Dendritic cell treated with granulocyte-macrophage colony-stimulating factor and Interleukin-4, amounts not matched to agents 40 ng/mL and 50 ng/mL, for 4 days (primary cell): ENCODE measurements at regions not wholly inside any gene's neighbourhood (a gene's known extent, or its start where the extent isn't known, plus 50 kb on each side); places are given as distances from the start of the nearest gene placed in this dataset.

Source experiments
- H3K27ac Mint-ChIP-seq: one replicate; pipeline ENCODE4 v1.8.0; 2022; ENCODE audit warnings: mild to moderate bottlenecking, mixed read lengths
- H3K27me3 Mint-ChIP-seq: one replicate; pipeline ENCODE4 v1.8.0; 2022; ENCODE audit warnings: mild to moderate bottlenecking, mixed read lengths
- H3K36me3 Mint-ChIP-seq: one replicate; pipeline ENCODE4 v1.8.0; 2022; ENCODE audit warnings: low read depth, mixed read lengths
- H3K4me1 Mint-ChIP-seq: one replicate; pipeline ENCODE4 v1.8.0; 2022; ENCODE audit warnings: low read depth, mixed read lengths
- H3K4me3 Mint-ChIP-seq: one replicate; pipeline ENCODE4 v1.8.0; 2022; ENCODE audit warnings: mild to moderate bottlenecking, moderate library complexity, mixed read lengths
- H3K9me3 Mint-ChIP-seq: one replicate; pipeline ENCODE4 v1.8.0; 2022; ENCODE audit warnings: mixed read lengths
- intact Hi-C: fragments of 100-400 bp; cut with micrococcal nuclease; formaldehyde crosslinking; loops from one replicate; pipeline ENCODE4 v1.15.0; 2022

- intact Hi-C loops: no loop called here
- H3K36me3 Mint-ChIP-seq: no peaks in the 10 kb centered on the region
- H3K9me3 Mint-ChIP-seq: no peaks in the 10 kb centered on the region
- H3K27ac Mint-ChIP-seq: no peak overlapping the region
- H3K4me1 Mint-ChIP-seq: no peaks in the 10 kb centered on the region
- H3K4me3 Mint-ChIP-seq: no peak overlapping the region
- no peaks in the 10 kb centered on the region for H3K27me3 Mint-ChIP-seq
Observed at GRCh38 chr9:106689089-106689488, 173.9 kb upstream of the ZNF462 start.

GRCh38 chr9:106691627-106692026 lies 171.3 kb upstream of the ZNF462 start:
- no peak overlapping the region for H3K4me3 Mint-ChIP-seq
- no peaks in the 10 kb centered on the region for H3K27me3 Mint-ChIP-seq
- no peak overlapping the region for H3K27ac Mint-ChIP-seq
- H3K9me3 Mint-ChIP-seq: no peaks in the 10 kb centered on the region
- no peaks in the 10 kb centered on the region for H3K36me3 Mint-ChIP-seq
- H3K4me1 Mint-ChIP-seq: no peaks in the 10 kb centered on the region
- intact Hi-C loops: no loop called here

GRCh38 chr9:106693558-106693957 lies 169.4 kb upstream of the ZNF462 start:
- intact Hi-C loops: no loop called here
- Mint-ChIP-seq H3K4me3 (no peak overlapping the region), H3K36me3 (no peaks in the 10 kb centered on the region), H3K27ac (no peak overlapping the region), H3K27me3 (no peaks in the 10 kb centered on the region), H3K4me1 (no peaks in the 10 kb centered on the region), H3K9me3 (no peaks in the 10 kb centered on the region)

- no peaks in the 10 kb centered on the region for H3K9me3 Mint-ChIP-seq
- H3K4me1 Mint-ChIP-seq: no peaks in the 10 kb centered on the region
- no peak overlapping the region for H3K27ac Mint-ChIP-seq
- H3K36me3 Mint-ChIP-seq: no peaks in the 10 kb centered on the region
- intact Hi-C loops: no loop called here
- no peaks in the 10 kb centered on the region for H3K27me3 Mint-ChIP-seq
- no peak overlapping the region for H3K4me3 Mint-ChIP-seq
Observed at GRCh38 chr9:106696804-106697203, 166.2 kb upstream of the ZNF462 start.

- Mint-ChIP-seq H3K9me3 (no peaks in the 10 kb centered on the region), H3K4me1 (no peaks in the 10 kb centered on the region), H3K36me3 (no peaks in the 10 kb centered on the region), H3K4me3 (no peak overlapping the region), H3K27ac (no peak overlapping the region), H3K27me3 (no peaks in the 10 kb centered on the region)
- intact Hi-C loops: no loop called here
Observed at GRCh38 chr9:106697390-106697749, 165.6 kb upstream of the ZNF462 start.

- H3K4me1 Mint-ChIP-seq: no peaks in the 10 kb centered on the region
- no peak overlapping the region for H3K27ac Mint-ChIP-seq
- no peaks in the 10 kb centered on the region for H3K36me3 Mint-ChIP-seq
- no peak overlapping the region for H3K4me3 Mint-ChIP-seq
- H3K9me3 Mint-ChIP-seq: no peaks in the 10 kb centered on the region
- intact Hi-C loops: no loop called here
- no peaks in the 10 kb centered on the region for H3K27me3 Mint-ChIP-seq
Observed at GRCh38 chr9:106697750-106698502, 165.0 kb upstream of the ZNF462 start.

- Mint-ChIP-seq H3K9me3 (peaks cover 3% of the 10 kb centered on the region), H3K27ac (no peak overlapping the region), H3K4me1 (no peaks in the 10 kb centered on the region), H3K27me3 (no peaks in the 10 kb centered on the region), H3K36me3 (no peaks in the 10 kb centered on the region), H3K4me3 (no peak overlapping the region)
- intact Hi-C loops: no loop called here
Observed at GRCh38 chr9:106700676-106701075, 162.3 kb upstream of the ZNF462 start.

- intact Hi-C loops: no loop called here
- no peak overlapping the region for H3K27ac Mint-ChIP-seq
- no peaks in the 10 kb centered on the region for H3K27me3 Mint-ChIP-seq
Observed at GRCh38 chr9:106701611-106702010, 161.4 kb upstream of the ZNF462 start.

GRCh38 chr9:106704056-106704615 lies 158.8 kb upstream of the ZNF462 start:
- Mint-ChIP-seq H3K4me1 (no peaks in the 10 kb centered on the region), H3K27me3 (no peaks in the 10 kb centered on the region), H3K36me3 (no peaks in the 10 kb centered on the region), H3K27ac (no peak overlapping the region), H3K4me3 (no peak overlapping the region), H3K9me3 (peaks cover 5% of the 10 kb centered on the region)
- intact Hi-C loops: no loop called here

More at GRCh38 chr9:106701611-106702010, 161.4 kb upstream of the ZNF462 start:
- H3K36me3 Mint-ChIP-seq: no peaks in the 10 kb centered on the region
- peaks cover 5% of the 10 kb centered on the region for H3K9me3 Mint-ChIP-seq
- H3K4me3 Mint-ChIP-seq: no peak overlapping the region
- H3K4me1 Mint-ChIP-seq: no peaks in the 10 kb centered on the region

GRCh38 chr9:106707291-106707690 lies 155.7 kb upstream of the ZNF462 start:
- no peaks in the 10 kb centered on the region for H3K27me3 Mint-ChIP-seq
- intact Hi-C loops: no loop called here
- no peaks in the 10 kb centered on the region for H3K36me3 Mint-ChIP-seq
- H3K4me1 Mint-ChIP-seq: no peaks in the 10 kb centered on the region
- peaks cover 5% of the 10 kb centered on the region for H3K9me3 Mint-ChIP-seq
- no peak overlapping the region for H3K4me3 Mint-ChIP-seq
- H3K27ac Mint-ChIP-seq: no peak overlapping the region

- Mint-ChIP-seq H3K4me3 (no peak overlapping the region), H3K4me1 (no peaks in the 10 kb centered on the region), H3K27me3 (no peaks in the 10 kb centered on the region), H3K9me3 (peaks cover 5% of the 10 kb centered on the region), H3K36me3 (no peaks in the 10 kb centered on the region), H3K27ac (no peak overlapping the region)
- intact Hi-C loops: no loop called here
Observed at GRCh38 chr9:106707738-106708474, 155.1 kb upstream of the ZNF462 start.

GRCh38 chr9:106708475-106709146 lies 154.4 kb upstream of the ZNF462 start:
- intact Hi-C loops: no loop called here
- Mint-ChIP-seq H3K4me3 (no peak overlapping the region), H3K27me3 (no peaks in the 10 kb centered on the region), H3K9me3 (peaks cover 5% of the 10 kb centered on the region), H3K4me1 (no peaks in the 10 kb centered on the region), H3K27ac (no peak overlapping the region), H3K36me3 (no peaks in the 10 kb centered on the region)

- no peaks in the 10 kb centered on the region for H3K9me3 Mint-ChIP-seq
- intact Hi-C loops: no loop called here
- H3K4me3 Mint-ChIP-seq: no peak overlapping the region
- H3K27ac Mint-ChIP-seq: no peak overlapping the region
- H3K36me3 Mint-ChIP-seq: no peaks in the 10 kb centered on the region
- no peaks in the 10 kb centered on the region for H3K27me3 Mint-ChIP-seq
- H3K4me1 Mint-ChIP-seq: no peaks in the 10 kb centered on the region
Observed at GRCh38 chr9:106712279-106712678, 150.7 kb upstream of the ZNF462 start.

- no peaks in the 10 kb centered on the region for H3K4me1 Mint-ChIP-seq
- H3K4me3 Mint-ChIP-seq: no peak overlapping the region
- intact Hi-C loops: no loop called here
- H3K9me3 Mint-ChIP-seq: no peaks in the 10 kb centered on the region
- H3K36me3 Mint-ChIP-seq: no peaks in the 10 kb centered on the region
- H3K27me3 Mint-ChIP-seq: no peaks in the 10 kb centered on the region
- no peak overlapping the region for H3K27ac Mint-ChIP-seq
Observed at GRCh38 chr9:106713206-106713605, 149.8 kb upstream of the ZNF462 start.
